H1 (cell line): ENCODE measurements at regions not wholly inside any gene's neighbourhood (a gene's known extent, or its start where the extent isn't known, plus 50 kb on each side); places are given as distances from the start of the nearest gene placed in this dataset.

ENCODE experiments used
- CTCF ChIA-PET: fragments of 300-600 bp; sonication (Branson Sonifier 250); formaldehyde crosslinking; loops from one replicate; lab custom pipeline; 2021; ENCODE audit not compliant: partially characterized antibody; lab: Charles Lee
- POLR2A ChIA-PET: fragments of 300-600 bp; sonication (Branson Sonifier 250); formaldehyde crosslinking; loops from one replicate; lab custom pipeline; 2021; ENCODE audit warnings: inconsistent platforms; ENCODE audit not compliant: partially characterized antibody; lab: Charles Lee
- DNase-seq, 2 experiments: peaks; one replicate each; pipeline versions ENCODE4 v3.0.0 to v3.0.0-alpha.2; 2010 to 2022; ENCODE audit warnings: low spot score in 2 of 2, low read depth in 1 of 2, mixed read lengths in 1 of 2
- FAIRE-seq: peaks from 2 replicates; lab custom pipeline; 2011; peaks lifted over from hg19 to GRCh38; lab: Jason Lieb, UNC
- H2AFZ ChIP-seq: 2 replicates; pipeline ENCODE4 v1.8.1; 2012; ENCODE audit warnings: low read length, inconsistent platforms
- H2AK5ac ChIP-seq: 2 replicates; pipeline ENCODE4 v1.6.1; 2013; ENCODE audit warnings: low read depth, low read length
- H2BK120ac ChIP-seq: replicated peaks from 2 replicates; pipeline ENCODE3; 2013; ENCODE audit warnings: low read depth, low read length, inconsistent platforms
- H2BK12ac ChIP-seq: 2 replicates; pipeline ENCODE4 v1.6.1; 2013; ENCODE audit warnings: low read depth, low read length
- H2BK15ac ChIP-seq: 2 replicates; pipeline ENCODE4 v1.6.1; 2013; ENCODE audit warnings: low read length
- H2BK20ac ChIP-seq: 2 replicates; pipeline ENCODE4 v1.6.1; 2013; ENCODE audit warnings: low read length
- H2BK5ac ChIP-seq: 2 replicates; pipeline ENCODE4 v1.6.1; 2013; ENCODE audit warnings: low read depth, low read length
- H3K14ac ChIP-seq: 2 replicates; pipeline ENCODE4 v1.6.1; 2013; ENCODE audit warnings: inconsistent platforms; ENCODE audit not compliant: insufficient read length
- H3K18ac ChIP-seq: 2 replicates; pipeline ENCODE4 v1.6.1; 2013; ENCODE audit warnings: low read length; ENCODE audit errors: extremely low read depth
- H3K23ac ChIP-seq: 2 replicates; pipeline ENCODE4 v1.6.1; 2013; ENCODE audit warnings: inconsistent platforms; ENCODE audit not compliant: insufficient read length
- H3K23me2 ChIP-seq: 2 replicates; pipeline ENCODE4 v1.6.1; 2013; ENCODE audit warnings: low read depth, low read length
- H3K27ac ChIP-seq: 2 replicates; pipeline ENCODE4 v1.6.1; 2011; ENCODE audit warnings: low read depth, low read length, inconsistent platforms
- H3K27me3 ChIP-seq, 4 experiments: replicated peaks in 1 of 4; 1 replicate in 1 of 4; 2 replicates in 3 of 4; pipeline versions ENCODE4 v1.6.1 to v1.8.1; 2011 to 2013; ENCODE audit warnings: low read length in 3 of 4, mild to moderate bottlenecking in 3 of 4, inconsistent platforms in 2 of 4, mixed read lengths in 2 of 4, moderate library complexity in 1 of 4; ENCODE audit not compliant: control insufficient read depth in 3 of 4, insufficient read depth in 3 of 4; ENCODE audit errors: extremely low read depth in 1 of 4
- H3K36me3 ChIP-seq, 4 experiments: 2 replicates each; pipeline versions ENCODE4 v1.6.1 to v1.8.1; 2011 to 2013; ENCODE audit warnings: mild to moderate bottlenecking in 4 of 4, low read length in 3 of 4, moderate library complexity in 2 of 4, control low read depth in 1 of 4, inconsistent platforms in 1 of 4; ENCODE audit not compliant: insufficient read depth in 4 of 4, control insufficient read depth in 2 of 4
- H3K4ac ChIP-seq: replicated peaks from 2 replicates; pipeline ENCODE3; 2013; ENCODE audit warnings: low read length, low read depth, mixed read lengths, inconsistent platforms; ENCODE audit not compliant: insufficient read length
- H3K4me1 ChIP-seq, 4 experiments: replicated peaks in 1 of 4; 1 replicate in 1 of 4; 2 replicates in 3 of 4; pipeline versions ENCODE4 v1.6.1 to v1.8.1; 2011 to 2013; ENCODE audit warnings: low read length in 3 of 4, inconsistent platforms in 2 of 4, mixed read lengths in 1 of 4; ENCODE audit not compliant: insufficient read depth in 4 of 4, control insufficient read depth in 3 of 4
- H3K4me2 ChIP-seq, 2 experiments: 2 replicates each; pipeline versions ENCODE4 v1.6.1 to v1.8.1; 2011 to 2013; ENCODE audit warnings: low read depth in 2 of 2, low read length in 2 of 2, control low read depth in 1 of 2, inconsistent platforms in 1 of 2, mild to moderate bottlenecking in 1 of 2; ENCODE audit not compliant: insufficient read depth in 1 of 2
- H3K4me3 ChIP-seq, 4 experiments: fragments of 200-600, 300-600 bp in 1 of 4; sonication (generic), shearing (Covaris generic), sonication (Bioruptor Twin) in 1 of 4; 2 replicates each; pipeline versions ENCODE4 v1.5.1 to v1.8.1; 2011 to 2016; ENCODE audit warnings: low read length in 4 of 4, low read depth in 3 of 4, control low read depth in 2 of 4, inconsistent platforms in 2 of 4, mild to moderate bottlenecking in 2 of 4, mixed read lengths in 1 of 4, moderate library complexity in 1 of 4; ENCODE audit not compliant: insufficient read depth in 2 of 4; ENCODE audit errors: extremely low read depth in 1 of 4
- H3K56ac ChIP-seq: replicated peaks from 2 replicates; pipeline ENCODE3; 2013; ENCODE audit warnings: low read depth, mild to moderate bottlenecking, mixed read lengths, low read length, inconsistent platforms; ENCODE audit not compliant: insufficient read length
- H3K79me1 ChIP-seq: 2 replicates; pipeline ENCODE4 v1.6.1; 2013; ENCODE audit warnings: low read depth, low read length, control low read depth
- H3K79me2 ChIP-seq, 2 experiments: 2 replicates each; pipeline versions ENCODE4 v1.6.1 to v1.8.1; 2012 to 2013; ENCODE audit warnings: low read length in 2 of 2, mild to moderate bottlenecking in 2 of 2, inconsistent platforms in 1 of 2; ENCODE audit not compliant: insufficient read depth in 2 of 2, control insufficient read depth in 1 of 2
- H3K9ac ChIP-seq, 4 experiments: replicated peaks in 1 of 4; 1 replicate in 1 of 4; 2 replicates in 3 of 4; pipeline versions ENCODE4 v1.6.1 to v1.8.1; 2011 to 2013; ENCODE audit warnings: low read depth in 3 of 4, low read length in 3 of 4, control low read depth in 2 of 4, mild to moderate bottlenecking in 2 of 4, moderate library complexity in 2 of 4, inconsistent platforms in 1 of 4; ENCODE audit errors: extremely low read depth in 1 of 4
- H3K9me3 ChIP-seq, 2 experiments: 2 replicates each; pipeline versions ENCODE4 v1.6.1 to v1.8.1; 2012 to 2013; ENCODE audit warnings: mild to moderate bottlenecking in 2 of 2, moderate library complexity in 2 of 2, control low read depth in 1 of 2, inconsistent platforms in 1 of 2, low read depth in 1 of 2, low read length in 1 of 2, mixed read lengths in 1 of 2; ENCODE audit not compliant: insufficient read depth in 2 of 2
- H4K20me1 ChIP-seq, 2 experiments: replicated peaks in 1 of 2; 2 replicates each; pipeline versions ENCODE3 to v1.8.1; 2011 to 2013; ENCODE audit warnings: inconsistent platforms in 2 of 2, low read length in 2 of 2, mild to moderate bottlenecking in 1 of 2; ENCODE audit not compliant: insufficient read depth in 2 of 2, control insufficient read depth in 1 of 2
- H4K5ac ChIP-seq: 2 replicates; pipeline ENCODE4 v1.6.1; 2013; ENCODE audit warnings: low read length, low read depth, mixed read lengths, inconsistent platforms; ENCODE audit not compliant: insufficient read length
- H4K8ac ChIP-seq: 2 replicates; pipeline ENCODE4 v1.8.0; 2013; ENCODE audit warnings: mild to moderate bottlenecking, moderate library complexity, low read length, inconsistent platforms; ENCODE audit not compliant: insufficient read depth; ENCODE audit errors: extremely low read depth
- H4K91ac ChIP-seq: replicated peaks from 2 replicates; pipeline ENCODE3; 2013; ENCODE audit warnings: low read length, mixed read lengths, inconsistent platforms; ENCODE audit not compliant: insufficient read length
- BACH1 ChIP-seq: IDR thresholded peaks from 2 replicates; pipeline ENCODE4 v1.6.1; 2012; ENCODE audit warnings: low read length, improper control_type of control experiment
- BRCA1 ChIP-seq: IDR thresholded peaks from 2 replicates; pipeline ENCODE4 v1.6.1; 2012; ENCODE audit warnings: low read depth, low read length, improper control_type of control experiment
- CEBPB ChIP-seq: IDR thresholded peaks from 2 replicates; pipeline ENCODE4 v1.6.1; 2012; ENCODE audit warnings: low read depth, low read length
- CHD2 ChIP-seq: IDR thresholded peaks from 2 replicates; pipeline ENCODE4 v1.6.1; 2012; ENCODE audit warnings: low read length, improper control_type of control experiment
- FOSL1 ChIP-seq: IDR thresholded peaks from 2 replicates; pipeline ENCODE4 v1.6.1; 2011; ENCODE audit warnings: mild to moderate bottlenecking, low read depth, low read length, moderate library complexity; ENCODE audit not compliant: insufficient read depth
- HDAC2 ChIP-seq, 2 experiments: fragments of 300-600 bp in 1 of 2; sonication (generic) in 1 of 2; IDR thresholded peaks; 2 replicates each; pipeline ENCODE4 v1.6.1; 2011 to 2012; ENCODE audit warnings: low read depth in 2 of 2, low read length in 2 of 2, mild to moderate bottlenecking in 2 of 2, moderate library complexity in 2 of 2, borderline replicate concordance in 1 of 2, inconsistent platforms in 1 of 2
- KDM1A ChIP-seq: fragments of 200-600, 300-600 bp; sonication (generic); IDR thresholded peaks from 2 replicates; pipeline ENCODE4 v1.7.1; 2016; ENCODE audit warnings: mild to moderate bottlenecking, low read length, borderline replicate concordance
- NANOG ChIP-seq: IDR thresholded peaks from 2 replicates; pipeline ENCODE4 v1.6.1; 2011; ENCODE audit warnings: low read length, low read depth, mild to moderate bottlenecking, inconsistent platforms; ENCODE audit not compliant: insufficient read depth, poor library complexity, severe bottlenecking
- RFX5 ChIP-seq: IDR thresholded peaks from 2 replicates; pipeline ENCODE4 v1.6.1; 2011; ENCODE audit warnings: low read depth, low read length, improper control_type of control experiment, borderline replicate concordance
- SIN3A ChIP-seq, 2 experiments: IDR thresholded peaks in 1 of 2; conservative IDR thresholded peaks in 1 of 2; 2 replicates each; pipeline ENCODE4 v1.6.1; 2011 to 2012; ENCODE audit warnings: low read length in 2 of 2, improper control_type of control experiment in 1 of 2, low read depth in 1 of 2, mild to moderate bottlenecking in 1 of 2
- SIRT6 ChIP-seq: IDR thresholded peaks from one replicate; pipeline ENCODE4 v1.7.1; 2012; ENCODE audit warnings: low read length, inconsistent platforms
- SIX5 ChIP-seq: IDR thresholded peaks from 2 replicates; pipeline ENCODE4 v1.6.1; 2011; ENCODE audit warnings: mild to moderate bottlenecking, low read depth, low read length
- SP1 ChIP-seq: IDR thresholded peaks from 2 replicates; pipeline ENCODE4 v1.6.1; 2011; ENCODE audit warnings: low read depth, low read length
- SP2 ChIP-seq: IDR thresholded peaks from 2 replicates; pipeline ENCODE4 v1.6.1; 2012; ENCODE audit warnings: mild to moderate bottlenecking, low read length, inconsistent platforms
- SP4 ChIP-seq: IDR thresholded peaks from 2 replicates; pipeline ENCODE4 v1.6.1; 2012; ENCODE audit warnings: low read length, inconsistent platforms
- TEAD4 ChIP-seq: IDR thresholded peaks from 2 replicates; pipeline ENCODE4 v1.6.1; 2012; ENCODE audit warnings: low read depth, low read length, inconsistent platforms, mixed read lengths
- YY1 ChIP-seq: IDR thresholded peaks from 2 replicates; pipeline ENCODE4 v1.6.1; 2011; ENCODE audit warnings: low read depth, mild to moderate bottlenecking, low read length
- WGBS, 2 experiments: shearing (Covaris generic) in 1 of 2; methylation state at CpG; one replicate each; pipeline versions ENCODE4 v1.1.6 to v1.1.7; 2013 to 2015; ENCODE audit warnings: low lambda C conversion rate in 2 of 2, mixed read lengths in 2 of 2, inconsistent platforms in 1 of 2, low coverage in 1 of 2, missing lambda C conversion rate in 1 of 2; ENCODE audit not compliant: insufficient replicate concordance in 2 of 2, insufficient coverage in 1 of 2, insufficient read length in 1 of 2; ENCODE audit errors: extremely low coverage in 1 of 2, missing lambda C conversion rate in 1 of 2; 5-methylcytosine and 5-hydroxymethylcytosine counted together

GRCh38 chr4:28351826-28352225, 1491.2 kb downstream of the STIM2 start:
- H4K91ac ChIP-seq = no peak overlapping the region
- no peak overlapping the region for H3K18ac ChIP-seq
- no peak overlapping the region for H3K27ac ChIP-seq
- peaks cover 0 to 10% of the 10 kb centered on the region in 2 experiments; a peak in 2 of 4 replicates for H3K9me3 ChIP-seq
- WGBS, 2 experiments = 93% methylated on average over 4 of the region's 4 CpGs; no CpG with 5 or more reads in 1 of the 2 experiments
- H3K56ac ChIP-seq = no peak overlapping the region
- H2BK12ac ChIP-seq = no peak overlapping the region
- no peaks in the 10 kb centered on the region for H3K79me2 ChIP-seq
- H3K36me3 ChIP-seq = peaks cover 0 to 3% (median 0%) of the 10 kb centered on the region in 4 experiments; a peak in 1 of 8 replicates
- no peak overlapping the region for H2BK20ac ChIP-seq
- peak overlapping the region; percentile 37; the same call in 1 of the 2 replicates for H2BK5ac ChIP-seq
- H3K4ac ChIP-seq = no peak overlapping the region
- ChIA-PET CTCF (no interaction called here), POLR2A (no interaction called here)
- no peak overlapping the region for H3K4me2 ChIP-seq
- H3K23me2 ChIP-seq = no peaks in the 10 kb centered on the region
- no peak for DNase-seq
- peak overlapping the region; percentile 71; the same call in 1 of the 2 replicates for H2AFZ ChIP-seq
- H3K4me3 ChIP-seq = no peak overlapping the region
- no peak overlapping the region for H4K8ac ChIP-seq
- H3K23ac ChIP-seq = no peak overlapping the region
- H2BK120ac ChIP-seq = no peak overlapping the region
- H3K79me1 ChIP-seq = no peaks in the 10 kb centered on the region
- no peak overlapping the region for H3K9ac ChIP-seq
- H3K27me3 ChIP-seq = no peaks in the 10 kb centered on the region
- no peak overlapping the region for H4K5ac ChIP-seq
- no peak overlapping the region for H2BK15ac ChIP-seq
- no peak overlapping the region for H3K14ac ChIP-seq
- FAIRE-seq = no peak
- H3K4me1 ChIP-seq = no peaks in the 10 kb centered on the region
- no peak overlapping the region for H2AK5ac ChIP-seq
- H4K20me1 ChIP-seq = no peaks in the 10 kb centered on the region
- TF ChIP-seq YY1 (no peak), RFX5 (no peak), NANOG (no peak), SP1 (no peak), SIRT6 (no peak), SP4 (no peak), FOSL1 (no peak), SIX5 (no peak), TEAD4 (no peak), SP2 (no peak), KDM1A (no peak), CEBPB (no peak), SIN3A (conservative IDR thresholded peaks at IDR 0.05 in 1 of 2, IDR thresholded peaks at IDR 0.05 in 1 of 2; ENCODE audit: low read depth in 1 of 2, low read length in 2 of 2) (no peak), HDAC2 (IDR thresholded peaks at IDR 0.05; ENCODE audit: borderline replicate concordance in 1 of 2, low read depth in 2 of 2, low read length in 2 of 2) (no peak), BRCA1 (no peak), CHD2 (no peak), BACH1 (no peak)
